ENCODE measurements at regions not wholly inside any gene's neighbourhood (a gene's known extent, or its start where the extent isn't known, plus 50 kb on each side); places are given as distances from the start of the nearest gene placed in this dataset.
"Not testable (repeated sequence)": the region's sequence is repeated elsewhere in the genome, so short reads cannot be mapped to it uniquely, and the experiment has no call there.

GRCh38 chr3:31196261-31196660, 301.8 kb upstream of the GADL1 start:
- TF ChIP-seq, protein P1, sequence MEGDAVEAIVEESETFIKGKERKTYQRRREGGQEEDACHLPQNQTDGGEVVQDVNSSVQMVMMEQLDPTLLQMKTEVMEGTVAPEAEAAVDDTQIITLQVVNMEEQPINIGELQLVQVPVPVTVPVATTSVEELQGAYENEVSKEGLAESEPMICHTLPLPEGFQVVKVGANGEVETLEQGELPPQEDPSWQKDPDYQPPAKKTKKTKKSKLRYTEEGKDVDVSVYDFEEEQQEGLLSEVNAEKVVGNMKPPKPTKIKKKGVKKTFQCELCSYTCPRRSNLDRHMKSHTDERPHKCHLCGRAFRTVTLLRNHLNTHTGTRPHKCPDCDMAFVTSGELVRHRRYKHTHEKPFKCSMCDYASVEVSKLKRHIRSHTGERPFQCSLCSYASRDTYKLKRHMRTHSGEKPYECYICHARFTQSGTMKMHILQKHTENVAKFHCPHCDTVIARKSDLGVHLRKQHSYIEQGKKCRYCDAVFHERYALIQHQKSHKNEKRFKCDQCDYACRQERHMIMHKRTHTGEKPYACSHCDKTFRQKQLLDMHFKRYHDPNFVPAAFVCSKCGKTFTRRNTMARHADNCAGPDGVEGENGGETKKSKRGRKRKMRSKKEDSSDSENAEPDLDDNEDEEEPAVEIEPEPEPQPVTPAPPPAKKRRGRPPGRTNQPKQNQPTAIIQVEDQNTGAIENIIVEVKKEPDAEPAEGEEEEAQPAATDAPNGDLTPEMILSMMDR (IDR thresholded peaks at IDR 0.05; ENCODE audit: low read depth, low read length, missing control alignments): no peak
- DNase-seq (ENCODE audit: low read depth): no peak
- in situ Hi-C loops (cut with HindIII; ENCODE audit: low sequenced_read_pairs): no loop called here
- H3K4me3 ChIP-seq (ENCODE audit: low read depth, low read length): no peak overlapping the region

GRCh38 chr3:31196881-31197364, 302.5 kb upstream of the GADL1 start:
- peak; percentile 47 for DNase-seq (ENCODE audit: low read depth)

GRCh38 chr3:31197941-31198340, 303.5 kb upstream of the GADL1 start:
- in situ Hi-C loops (cut with HindIII; ENCODE audit: low sequenced_read_pairs): no loop called here
- DNase-seq (ENCODE audit: low read depth): no peak
- no peak overlapping the region for H3K4me3 ChIP-seq (ENCODE audit: low read depth, low read length)
- TF ChIP-seq, protein P1 (IDR thresholded peaks at IDR 0.05; ENCODE audit: low read depth, low read length, missing control alignments): no peak

More at GRCh38 chr3:31196881-31197364, 302.5 kb upstream of the GADL1 start:
- TF ChIP-seq, protein P1 (IDR thresholded peaks at IDR 0.05; ENCODE audit: low read depth, low read length, missing control alignments): no peak
- H3K4me3 ChIP-seq (ENCODE audit: low read depth, low read length): no peak overlapping the region
- in situ Hi-C loops (cut with HindIII; ENCODE audit: low sequenced_read_pairs): no loop called here

DNA sequence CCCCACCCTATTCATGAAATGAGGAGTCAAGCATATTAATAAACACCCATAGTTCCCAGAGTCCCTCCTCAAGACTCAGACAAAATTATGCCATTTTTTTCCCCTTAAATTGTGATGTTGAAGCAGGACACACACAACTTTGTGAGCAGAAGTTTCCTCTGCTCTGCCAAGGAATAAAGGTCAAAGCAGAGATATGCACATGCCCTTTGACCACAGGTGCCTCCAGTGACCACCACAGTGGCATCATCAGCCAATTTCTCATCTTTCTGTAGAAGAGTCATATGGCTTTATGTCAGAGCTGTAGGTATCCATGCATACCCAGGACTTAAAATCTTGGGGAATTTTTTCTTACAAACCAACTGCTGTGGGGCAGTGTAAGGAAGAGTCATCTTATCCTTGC, 304.4 kb upstream of the GADL1 start:
- no peak overlapping the region for H3K4me3 ChIP-seq (ENCODE audit: low read depth, low read length)
- in situ Hi-C loops (cut with HindIII; ENCODE audit: low sequenced_read_pairs): no loop called here
- no peak for DNase-seq (ENCODE audit: low read depth)
- TF ChIP-seq, protein P1 (IDR thresholded peaks at IDR 0.05; ENCODE audit: low read depth, low read length, missing control alignments): no peak

DNA sequence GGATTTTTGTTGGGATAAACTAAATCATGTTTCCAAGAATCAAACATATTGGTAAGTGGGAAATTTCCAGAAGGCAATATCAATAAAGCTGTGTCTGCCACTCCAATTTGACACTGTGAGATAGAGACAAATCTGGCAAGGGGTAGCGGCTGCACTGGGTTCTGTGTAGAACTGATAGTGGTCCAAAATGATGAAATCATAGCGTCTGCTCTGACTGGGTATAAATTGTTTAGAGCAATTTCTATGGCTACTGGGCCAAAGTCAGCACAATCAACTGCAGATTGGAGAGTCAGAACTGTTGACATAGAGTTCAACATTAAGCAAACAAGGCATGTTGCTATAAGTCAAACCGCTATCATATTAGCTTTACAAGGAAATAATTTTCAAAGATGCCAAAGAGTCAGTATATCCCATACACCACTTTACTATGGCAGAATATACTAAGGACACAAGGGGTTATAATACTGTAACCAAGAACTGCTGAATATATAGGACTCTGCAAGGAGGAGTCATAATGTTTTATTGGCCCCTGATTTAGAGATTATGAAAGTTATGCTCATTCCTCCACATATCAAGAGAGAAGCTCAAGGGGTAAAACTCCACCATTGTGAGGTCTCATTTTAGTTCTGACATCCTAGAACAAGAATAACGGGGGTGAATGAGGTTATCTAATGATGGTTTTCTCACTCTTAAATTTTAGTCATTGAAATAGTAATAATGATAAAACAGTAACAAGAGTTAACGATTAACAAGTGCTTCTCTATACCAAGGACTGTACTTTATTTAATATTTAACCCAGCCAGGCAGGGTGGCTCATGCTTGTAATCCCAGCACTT, 309.7 kb upstream of the GADL1 start:
- H3K4me3 ChIP-seq (ENCODE audit: low read depth, low read length): no peak overlapping the region
- in situ Hi-C loops (cut with HindIII; ENCODE audit: low sequenced_read_pairs): no loop called here
- TF ChIP-seq, protein P1 (IDR thresholded peaks at IDR 0.05; ENCODE audit: low read depth, low read length, missing control alignments): no peak
- no peak for DNase-seq (ENCODE audit: low read depth)

DNA sequence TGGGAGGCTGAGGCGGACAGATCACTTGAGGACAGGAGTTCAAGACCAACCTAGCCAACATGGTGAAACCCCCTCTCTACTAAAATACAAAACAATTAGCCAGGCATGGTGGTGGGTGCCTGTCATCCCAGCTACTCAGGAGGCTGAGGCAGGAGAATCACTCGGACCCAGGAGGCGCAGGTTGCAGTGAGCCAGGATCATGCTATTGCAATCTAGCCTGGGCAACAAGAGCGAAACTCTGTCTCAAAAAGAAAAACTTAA, 310.3 kb upstream of the GADL1 start:
- DNase-seq (ENCODE audit: low read depth); in situ Hi-C loops (cut with HindIII; ENCODE audit: low sequenced_read_pairs); H3K4me3 ChIP-seq (ENCODE audit: low read depth, low read length): not testable (repeated sequence)

DNA sequence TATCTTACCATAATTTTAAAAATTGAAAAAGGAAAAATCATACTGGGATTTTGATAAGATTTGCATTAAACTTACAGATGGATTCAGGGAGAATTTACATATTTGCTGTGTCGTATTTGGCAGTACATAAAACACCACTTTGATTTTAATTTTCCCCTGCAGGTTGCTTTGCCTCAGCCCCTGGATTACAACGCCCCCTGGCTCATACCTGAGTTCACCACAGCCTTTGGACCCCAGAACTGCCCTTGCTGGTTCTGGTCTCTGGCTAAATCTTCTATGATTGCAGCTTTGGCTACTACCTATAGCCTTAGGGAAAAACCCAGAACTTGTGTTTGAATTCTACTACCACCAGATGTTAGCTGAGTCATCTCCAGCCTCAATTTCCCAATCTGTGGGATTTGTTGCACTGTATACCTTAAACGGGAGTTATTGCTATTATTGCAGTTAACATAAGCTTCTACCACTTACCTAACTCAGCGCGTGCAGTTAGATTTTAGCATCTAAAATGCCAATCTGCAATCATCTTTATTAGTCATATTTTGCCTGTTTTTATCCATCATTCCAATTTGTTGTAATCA, 315.7 kb upstream of the GADL1 start:
- no peak overlapping the region for H3K4me3 ChIP-seq (ENCODE audit: low read depth, low read length)
- in situ Hi-C loops (cut with HindIII; ENCODE audit: low sequenced_read_pairs): no loop called here
- TF ChIP-seq, protein P1 (IDR thresholded peaks at IDR 0.05; ENCODE audit: low read depth, low read length, missing control alignments): peak; percentile 4
- DNase-seq (ENCODE audit: low read depth): no peak

All from astrocyte of the cerebellum (primary cell).